WERI-Rb-1 (cell line): ENCODE measurements at regions not wholly inside any gene's neighbourhood (a gene's known extent, or its start where the extent isn't known, plus 50 kb on each side); places are given as distances from the start of the nearest gene placed in this dataset.

Source experiments
- DNase-seq: peaks from one replicate; pipeline ENCODE4 v3.0.0-alpha.2; 2020
- H3K27ac ChIP-seq: fragments of 250-450 bp; sonication (Bioruptor Pico); 2 replicates; pipeline ENCODE4 v1.5.1; 2020; ENCODE audit warnings: mild to moderate bottlenecking, moderate library complexity
- H3K27me3 ChIP-seq: fragments of 250-450 bp; sonication (Bioruptor Pico); 2 replicates; pipeline ENCODE4 v1.5.1; 2021; ENCODE audit warnings: mild to moderate bottlenecking, low read depth, moderate library complexity; ENCODE audit not compliant: insufficient read depth, severe bottlenecking
- H3K36me3 ChIP-seq: fragments of 250-450 bp; sonication (Bioruptor Pico); 2 replicates; pipeline ENCODE4 v1.5.1; 2020; ENCODE audit warnings: mild to moderate bottlenecking, moderate library complexity
- H3K4me3 ChIP-seq: 2 replicates; pipeline ENCODE4 v1.5.1; 2011; ENCODE audit warnings: low read depth, mild to moderate bottlenecking, control low read depth, low read length
- H3K9me3 ChIP-seq: fragments of 250-450 bp; sonication (Bioruptor Pico); 2 replicates; pipeline ENCODE4 v1.5.1; 2021; ENCODE audit warnings: mild to moderate bottlenecking, moderate library complexity; ENCODE audit not compliant: severe bottlenecking
- CTCF ChIP-seq: IDR thresholded peaks from 2 replicates; pipeline ENCODE4 v1.5.1; 2011; ENCODE audit warnings: low read depth, mild to moderate bottlenecking, control low read depth, inconsistent platforms, low read length

GRCh38 chr5:148720257-148720656 lies 65.9 kb upstream of the HTR4 start:
- no peak overlapping the region for H3K27ac ChIP-seq
- no peaks in the 10 kb centered on the region for H3K36me3 ChIP-seq
- H3K27me3 ChIP-seq = peaks cover 32% of the 10 kb centered on the region
- DNase-seq = no peak
- TF ChIP-seq CTCF = no peak
- H3K4me3 ChIP-seq = no peak overlapping the region
- H3K9me3 ChIP-seq = no peaks in the 10 kb centered on the region

GRCh38 chr5:148723143-148723542 lies 68.8 kb upstream of the HTR4 start:
- Histone ChIP-seq H3K27ac (no peak overlapping the region), H3K36me3 (no peaks in the 10 kb centered on the region), H3K4me3 (no peak overlapping the region), H3K9me3 (no peaks in the 10 kb centered on the region), H3K27me3 (peaks cover 31% of the 10 kb centered on the region)
- no peak for DNase-seq
- TF ChIP-seq CTCF = no peak

- H3K9me3 ChIP-seq = no peaks in the 10 kb centered on the region
- H3K27ac ChIP-seq = no peak overlapping the region
- DNase-seq = no peak
- H3K27me3 ChIP-seq = peaks cover 18% of the 10 kb centered on the region
- TF ChIP-seq CTCF = no peak
- no peak overlapping the region for H3K4me3 ChIP-seq
- H3K36me3 ChIP-seq = no peaks in the 10 kb centered on the region
Observed at GRCh38 chr5:148725675-148726074, 71.3 kb upstream of the HTR4 start.

GRCh38 chr5:148729182-148729581 lies 74.9 kb upstream of the HTR4 start:
- peaks cover 31% of the 10 kb centered on the region for H3K27me3 ChIP-seq
- H3K27ac ChIP-seq = no peak overlapping the region
- H3K4me3 ChIP-seq = no peak overlapping the region
- H3K36me3 ChIP-seq = no peaks in the 10 kb centered on the region
- no peak for DNase-seq
- no peak for TF ChIP-seq CTCF
- H3K9me3 ChIP-seq = no peaks in the 10 kb centered on the region

- Histone ChIP-seq H3K9me3 (no peaks in the 10 kb centered on the region), H3K27me3 (peaks cover 38% of the 10 kb centered on the region), H3K36me3 (no peaks in the 10 kb centered on the region), H3K4me3 (no peak overlapping the region), H3K27ac (no peak overlapping the region)
- TF ChIP-seq CTCF = no peak
- no peak for DNase-seq
Observed at GRCh38 chr5:148730270-148730669, 75.9 kb upstream of the HTR4 start.
